GM19238 (cell line): ENCODE measurements at regions not wholly inside any gene's neighbourhood (a gene's known extent, or its start where the extent isn't known, plus 50 kb on each side); places are given as distances from the start of the nearest gene placed in this dataset.
A peak's percentile ranks its signal among the peaks of the same experiment; 100 is the strongest.

ENCODE experiments used
- DNase-seq: peaks from one replicate; pipeline ENCODE4 v3.0.0; 2011; ENCODE audit warnings: low spot score; ENCODE audit not compliant: insufficient read length

DNA sequence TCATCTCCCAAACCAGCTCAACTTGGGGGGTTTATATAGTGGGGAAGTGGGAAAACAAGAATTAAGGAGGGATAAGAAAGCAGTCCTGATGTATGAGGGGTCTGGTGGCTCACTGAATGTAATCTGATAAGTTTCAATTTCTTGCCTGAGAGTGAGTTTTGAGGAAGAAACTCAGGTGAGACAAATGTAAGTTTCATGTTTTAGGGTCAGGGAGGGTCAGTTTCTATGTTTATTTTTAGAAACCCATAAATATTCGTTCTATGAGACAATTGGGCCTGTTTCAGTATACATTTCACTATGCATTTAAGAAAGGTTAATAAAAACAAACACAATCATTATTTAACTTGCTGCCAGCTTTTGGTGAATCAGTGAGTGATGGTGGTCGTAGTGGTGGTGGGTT is 128.0 kb upstream of the MBL2 start:
- DNase-seq: no peak

DNA sequence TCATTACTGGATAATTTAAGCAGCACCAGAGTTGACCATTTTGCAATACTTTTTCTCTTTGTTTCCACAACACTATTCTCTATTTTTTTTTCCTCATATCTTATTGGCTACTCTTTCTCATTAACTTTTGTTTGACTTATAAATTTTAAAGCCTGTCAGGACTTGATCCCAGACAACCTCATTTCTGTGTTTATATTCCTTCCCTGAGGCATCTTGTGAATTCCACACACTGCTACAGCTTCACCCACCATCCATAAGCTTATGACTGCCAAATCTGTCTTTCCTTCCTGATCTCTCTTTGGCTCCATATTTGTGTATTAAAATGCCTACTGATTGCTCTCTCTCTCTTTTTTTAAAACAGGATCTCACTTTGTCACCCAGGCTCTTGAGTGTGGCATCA is 124.6 kb upstream of the MBL2 start:
- DNase-seq: no peak

DNA sequence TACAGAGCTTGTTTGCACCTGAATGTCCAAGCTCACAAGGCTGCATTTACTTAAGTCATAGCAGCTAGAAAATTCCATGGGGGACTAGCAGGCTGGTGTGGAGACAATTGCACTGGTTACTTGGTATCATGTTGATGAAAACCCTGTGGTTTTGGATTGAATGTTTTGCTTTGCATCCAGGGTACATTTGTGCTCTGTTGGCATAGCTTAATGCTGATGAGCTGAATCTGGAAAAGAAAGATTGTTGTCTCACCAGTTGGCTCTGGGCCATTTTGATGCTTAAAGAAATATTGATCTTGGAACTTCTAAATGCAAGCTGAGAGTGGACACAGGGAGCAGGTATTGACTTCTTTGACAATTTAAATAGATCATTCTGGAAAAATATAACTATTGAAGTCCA is 122.5 kb upstream of the MBL2 start:
- no peak for DNase-seq

DNA sequence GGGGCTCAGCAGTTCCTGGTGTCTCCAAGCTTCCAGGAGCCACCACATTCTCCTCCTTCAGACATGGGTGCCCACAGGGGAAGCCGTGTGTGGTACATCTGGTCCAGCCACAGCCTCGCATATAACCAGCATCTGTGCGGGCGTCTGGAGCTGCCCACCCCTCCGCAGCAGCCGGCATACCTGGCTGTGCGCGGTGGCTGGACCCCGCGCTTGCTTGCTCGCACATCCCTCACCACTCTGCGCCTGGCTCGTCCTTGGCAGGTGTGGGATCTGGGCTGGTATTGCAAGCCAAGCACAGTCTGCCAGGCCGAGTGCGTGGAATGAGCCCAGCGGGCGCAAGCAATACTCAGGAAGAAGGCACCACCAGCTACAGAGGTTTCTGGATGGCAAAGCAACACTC is 117.7 kb upstream of the MBL2 start:
- no peak for DNase-seq

DNA sequence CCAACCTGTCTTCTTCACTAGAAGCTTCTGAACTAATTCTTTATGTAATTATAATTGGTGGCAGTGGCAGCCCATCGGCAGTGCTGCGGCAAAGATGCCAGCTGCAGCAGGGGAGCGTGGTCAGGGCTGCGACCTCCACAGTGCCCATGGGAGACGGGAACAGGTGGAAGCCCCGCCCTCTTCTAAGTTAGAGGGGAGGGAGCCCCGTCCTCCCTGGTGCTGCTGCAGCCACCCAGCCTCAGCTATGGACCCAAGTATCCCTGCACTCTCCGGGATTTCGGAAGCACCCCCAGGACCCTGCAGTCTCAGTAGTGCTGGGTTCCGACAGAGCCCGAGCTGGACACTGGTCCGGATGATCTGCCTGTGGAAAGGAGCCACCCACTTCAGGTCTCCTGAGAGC is 117.0 kb upstream of the MBL2 start:
- DNase-seq: no peak

DNA sequence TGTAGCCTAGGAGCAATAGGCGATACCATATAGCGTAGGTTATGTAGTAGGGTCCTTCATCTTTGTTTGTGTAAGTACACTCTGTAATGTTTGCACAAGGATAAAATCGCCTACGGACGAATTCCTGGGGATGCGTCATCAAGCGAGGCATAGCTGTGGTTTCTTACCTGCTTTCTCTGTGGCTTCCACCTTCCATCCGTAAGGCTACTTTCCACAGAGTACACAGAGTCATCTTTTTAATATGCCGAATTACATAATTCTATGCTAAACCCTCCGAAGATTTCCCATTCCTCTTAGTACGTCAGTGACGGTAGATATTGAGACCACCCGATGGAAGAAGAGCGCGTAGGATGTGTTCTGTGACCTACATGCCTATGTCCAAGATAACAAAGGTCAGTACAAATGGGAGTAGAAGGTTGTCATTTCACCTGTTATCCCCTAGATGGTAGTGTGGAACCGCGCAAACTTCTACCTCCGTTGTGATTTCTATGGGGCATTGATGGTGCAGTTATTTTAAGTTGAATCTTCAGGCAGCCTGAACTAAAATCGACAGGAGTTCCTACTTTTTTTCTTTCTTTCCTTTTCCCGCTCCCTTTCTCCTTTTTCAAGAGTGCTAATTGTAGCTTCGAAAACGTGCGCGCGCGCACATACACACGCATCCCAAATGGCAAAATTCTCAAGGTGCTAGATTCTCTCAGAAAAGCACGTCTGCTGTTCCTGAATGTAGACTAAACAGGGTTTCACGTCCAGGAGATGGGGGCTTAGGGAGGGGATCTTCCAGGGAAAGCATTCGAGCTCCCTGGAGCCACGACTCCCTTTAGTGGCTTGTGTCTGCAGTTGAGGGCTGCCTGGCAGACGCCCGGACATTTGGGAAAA is 111.7 kb upstream of the MBL2 start:
- peak; percentile 10 for DNase-seq

DNA sequence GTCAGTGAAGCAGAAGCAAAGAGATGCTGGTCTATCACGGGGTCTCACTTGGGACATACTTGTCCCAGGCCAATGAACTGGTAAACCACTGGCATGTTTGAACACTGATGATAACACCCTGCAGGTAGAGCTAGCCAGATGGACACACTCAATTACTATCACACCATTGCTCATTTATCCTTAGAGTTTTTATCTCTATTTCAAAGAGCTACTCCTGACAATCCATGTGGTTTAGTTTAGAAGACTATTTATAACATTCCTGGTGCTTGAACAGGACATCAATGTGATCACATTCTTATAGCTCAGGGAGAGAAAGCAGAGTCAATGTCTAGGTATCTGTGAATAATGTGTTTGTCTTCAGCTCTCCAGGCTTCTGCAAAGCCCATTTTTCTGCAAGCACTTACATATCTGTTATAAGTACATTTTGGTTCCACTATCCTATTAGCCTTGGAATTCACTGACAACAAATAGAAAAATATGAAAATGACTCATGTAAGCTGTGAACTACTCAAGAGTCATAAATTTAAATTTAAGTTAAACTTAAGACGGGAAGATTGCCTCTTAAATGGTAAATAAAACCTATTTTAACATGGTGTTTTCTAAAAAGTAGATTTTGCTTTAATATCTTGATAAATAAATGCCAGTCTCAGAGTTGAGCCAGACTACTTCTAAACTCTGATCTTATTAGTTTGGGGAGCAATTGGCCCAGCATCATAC is 106.7 kb upstream of the MBL2 start:
- DNase-seq: no peak

DNA sequence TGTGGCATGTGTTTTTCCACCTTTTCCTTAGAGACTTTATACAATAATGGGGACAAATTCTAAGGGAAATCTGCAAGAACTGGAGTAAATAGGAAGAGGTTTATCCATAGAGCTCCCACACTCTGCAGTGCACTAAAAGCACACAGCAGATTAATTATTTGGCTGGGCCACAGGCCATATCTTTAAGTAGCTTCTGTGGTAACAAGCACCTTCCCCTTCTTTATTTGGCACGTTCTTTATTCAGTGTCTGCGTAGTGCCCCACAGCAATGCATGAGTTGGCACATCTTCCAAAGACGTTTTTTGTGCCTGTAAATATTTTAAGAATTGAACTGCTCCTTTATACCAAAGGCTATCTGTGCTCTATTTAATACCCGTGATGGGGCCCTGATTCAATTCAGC is 104.9 kb upstream of the MBL2 start:
- DNase-seq: no peak

DNA sequence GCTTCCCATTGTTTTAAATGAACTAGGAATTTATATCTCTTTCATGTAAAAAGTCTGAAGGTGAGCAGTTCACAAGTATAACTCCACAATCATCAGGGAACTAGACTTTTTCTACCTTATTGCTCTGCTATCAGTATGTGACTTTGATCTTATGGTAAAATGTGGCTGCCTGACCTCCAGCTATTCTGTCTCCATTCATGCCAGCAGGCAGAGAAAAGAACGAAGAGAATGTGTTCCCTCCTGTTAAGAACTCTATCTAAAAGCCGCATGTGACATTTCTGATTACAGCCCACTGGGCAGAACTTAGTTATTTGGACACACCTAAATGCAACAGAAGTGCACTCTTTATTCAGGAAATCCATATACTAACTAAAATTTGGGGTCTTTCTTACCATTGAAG is 102.8 kb upstream of the MBL2 start:
- no peak for DNase-seq

DNA sequence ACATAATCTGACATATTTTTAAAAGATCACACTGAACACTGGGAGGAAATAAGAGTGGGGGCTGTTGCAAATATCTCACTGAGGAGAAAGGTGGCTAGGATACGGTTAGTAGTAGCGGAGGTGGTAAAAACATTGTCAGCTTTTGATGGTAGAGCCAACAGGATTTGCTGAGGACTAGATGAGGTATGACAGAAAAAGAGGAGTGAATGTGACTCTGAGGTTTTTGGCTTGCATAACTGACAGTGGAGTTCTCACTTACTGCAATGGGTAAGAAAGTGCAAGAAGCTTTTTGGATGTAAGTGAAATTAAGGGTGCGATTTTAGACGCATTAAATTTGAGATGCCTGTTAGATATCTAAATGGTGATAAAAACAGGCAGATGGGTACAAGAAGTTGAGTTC is 102.0 kb upstream of the MBL2 start:
- DNase-seq: no peak

DNA sequence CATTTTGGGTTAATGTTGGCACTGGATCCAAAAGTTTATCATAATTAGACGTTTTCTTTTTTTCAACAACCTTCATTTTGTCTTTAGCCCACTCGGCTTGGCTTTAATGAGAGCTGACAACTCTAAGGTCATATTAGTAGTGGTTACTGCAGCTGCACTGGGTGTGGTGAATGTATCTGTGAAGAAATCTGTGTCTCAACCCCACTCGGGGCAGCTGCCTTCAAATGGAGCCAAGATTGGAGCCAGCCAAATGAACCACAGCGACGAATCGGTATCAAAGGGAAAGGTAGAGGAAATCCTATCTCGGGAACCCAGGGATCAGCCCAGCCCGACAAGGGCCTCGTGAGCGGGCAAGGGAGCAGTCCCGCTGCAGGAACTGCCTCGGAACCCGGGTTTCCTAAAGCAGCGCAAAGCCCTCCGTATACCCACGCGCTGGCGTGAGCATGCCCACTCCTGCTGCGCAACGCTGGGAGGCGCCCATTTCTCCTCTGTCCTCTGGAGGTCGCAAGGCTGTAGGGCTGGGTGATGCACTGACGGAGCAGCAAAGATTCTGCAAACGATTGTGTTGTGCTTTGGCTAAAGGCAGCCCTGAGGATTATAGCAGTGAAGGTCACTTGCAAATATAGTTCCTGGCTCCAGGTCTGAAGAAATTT is 98.7 kb upstream of the MBL2 start:
- DNase-seq: no peak

DNA sequence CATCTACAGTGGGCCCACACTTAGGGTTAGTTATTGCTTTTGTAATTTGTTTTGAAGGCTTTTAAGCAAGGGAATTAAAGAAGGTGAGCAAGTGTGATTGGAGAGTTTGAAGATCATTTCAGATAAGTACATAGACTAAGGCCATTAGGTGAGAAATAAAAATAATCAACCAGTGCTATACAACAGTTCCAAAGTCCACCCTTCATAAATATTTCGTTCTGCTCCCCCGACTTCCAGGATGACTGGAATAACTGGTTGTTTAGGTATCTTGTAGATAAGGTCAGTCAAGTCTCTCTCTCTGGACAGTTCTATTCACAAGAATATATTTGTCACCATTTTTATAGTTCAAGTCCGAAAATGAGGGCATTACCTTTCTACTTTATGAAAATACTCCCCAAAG is 98.0 kb upstream of the MBL2 start:
- no peak for DNase-seq

DNA sequence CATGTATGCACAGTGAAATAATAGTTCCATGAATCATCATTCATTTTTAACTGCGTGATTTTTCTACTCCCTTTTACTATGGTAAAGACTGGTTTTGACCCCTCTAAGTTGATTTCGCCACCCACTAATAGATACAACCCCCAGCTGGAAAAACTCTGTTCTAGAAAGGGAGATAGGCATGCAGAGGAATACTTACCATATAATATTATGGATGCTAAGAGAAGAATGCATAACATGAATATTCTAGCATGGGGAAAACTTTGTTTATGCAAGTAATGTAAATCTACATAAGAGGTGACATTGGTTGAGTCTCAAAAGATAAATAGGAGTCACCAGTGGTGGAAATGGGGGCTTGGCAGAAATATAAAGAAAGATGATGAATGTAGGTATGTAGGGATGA is 97.3 kb upstream of the MBL2 start:
- DNase-seq: no peak

DNA sequence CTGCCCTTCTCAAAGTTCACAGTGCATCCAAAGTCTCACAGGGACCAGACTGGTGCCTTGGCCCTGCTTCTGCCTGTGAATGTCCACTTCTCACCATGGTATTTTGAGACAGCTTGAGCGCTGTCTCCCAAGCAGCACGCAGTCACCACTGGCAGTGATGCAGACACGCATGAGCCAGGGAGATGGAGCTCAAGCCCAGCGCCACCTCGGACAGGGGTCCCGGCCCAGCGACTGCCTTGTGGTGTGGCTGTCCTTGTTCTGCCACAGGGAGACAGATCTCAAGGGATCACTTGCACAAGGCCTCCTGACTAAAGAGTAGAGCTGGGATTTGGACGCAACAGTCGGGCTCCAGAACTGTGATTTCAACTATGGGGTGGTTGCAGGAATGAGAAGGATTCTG is 92.6 kb upstream of the MBL2 start:
- DNase-seq: no peak

DNA sequence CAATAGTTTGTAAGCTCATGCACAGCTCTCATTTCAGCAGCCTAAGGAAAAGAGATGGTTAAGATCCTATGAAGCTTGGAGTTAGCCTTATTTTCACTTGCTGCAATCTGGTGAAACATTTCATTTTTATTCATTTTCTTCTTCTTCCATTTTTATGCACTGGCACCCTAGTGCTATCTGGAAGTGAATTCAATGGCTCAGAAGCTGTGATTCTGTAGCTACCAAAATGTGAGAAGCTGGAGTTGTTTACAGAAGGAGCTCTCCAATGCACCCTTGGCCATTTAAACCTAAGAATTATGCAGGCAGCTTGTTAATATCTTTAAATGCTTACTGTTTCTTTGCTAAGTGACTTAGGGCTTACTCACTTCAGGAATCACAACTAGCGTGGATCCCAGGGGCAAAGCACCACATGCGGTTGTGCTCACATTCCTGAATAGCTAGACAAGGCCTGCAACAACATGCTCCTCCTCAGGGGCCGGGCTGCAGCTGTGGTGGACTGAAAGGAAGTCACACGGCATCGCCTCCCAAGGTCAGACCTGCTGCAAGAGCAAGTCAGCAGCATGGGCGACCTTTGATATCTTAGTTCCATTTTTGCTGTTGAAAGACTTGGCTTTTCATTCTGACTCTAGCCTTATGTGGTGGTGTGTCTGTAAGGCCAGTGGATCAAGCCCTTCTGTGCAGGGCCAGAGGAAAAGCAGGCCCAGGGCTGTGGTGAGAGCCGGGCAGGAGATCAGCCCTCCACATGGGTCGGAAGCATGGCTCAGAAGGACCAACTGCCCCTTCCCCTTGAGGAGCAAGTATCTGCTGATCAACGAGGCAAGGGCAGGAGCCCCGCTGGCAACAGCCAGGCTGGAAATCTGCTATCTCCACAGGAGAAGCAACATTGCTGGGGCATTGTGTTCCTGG is 91.9 kb upstream of the MBL2 start:
- DNase-seq: no peak

DNA sequence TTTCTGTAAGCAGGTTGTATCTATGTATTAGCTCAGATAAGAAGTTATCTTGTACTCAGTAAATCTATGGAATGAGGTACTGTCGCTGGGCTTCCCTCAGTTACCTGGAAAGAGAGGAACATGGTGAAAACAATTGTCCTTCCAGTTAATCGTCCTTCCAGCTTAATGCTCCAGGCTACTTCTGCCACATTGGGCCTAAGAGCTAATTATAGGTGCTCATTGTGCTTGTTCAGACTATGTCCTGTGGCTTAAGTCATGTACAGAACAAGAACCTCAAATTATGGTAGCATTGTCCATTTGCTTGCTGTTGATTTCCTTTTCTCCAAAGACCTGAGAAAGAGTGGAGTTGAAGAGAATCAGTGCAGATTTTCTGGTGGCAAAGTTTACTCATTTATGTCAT is 86.1 kb upstream of the MBL2 start:
- no peak for DNase-seq

DNA sequence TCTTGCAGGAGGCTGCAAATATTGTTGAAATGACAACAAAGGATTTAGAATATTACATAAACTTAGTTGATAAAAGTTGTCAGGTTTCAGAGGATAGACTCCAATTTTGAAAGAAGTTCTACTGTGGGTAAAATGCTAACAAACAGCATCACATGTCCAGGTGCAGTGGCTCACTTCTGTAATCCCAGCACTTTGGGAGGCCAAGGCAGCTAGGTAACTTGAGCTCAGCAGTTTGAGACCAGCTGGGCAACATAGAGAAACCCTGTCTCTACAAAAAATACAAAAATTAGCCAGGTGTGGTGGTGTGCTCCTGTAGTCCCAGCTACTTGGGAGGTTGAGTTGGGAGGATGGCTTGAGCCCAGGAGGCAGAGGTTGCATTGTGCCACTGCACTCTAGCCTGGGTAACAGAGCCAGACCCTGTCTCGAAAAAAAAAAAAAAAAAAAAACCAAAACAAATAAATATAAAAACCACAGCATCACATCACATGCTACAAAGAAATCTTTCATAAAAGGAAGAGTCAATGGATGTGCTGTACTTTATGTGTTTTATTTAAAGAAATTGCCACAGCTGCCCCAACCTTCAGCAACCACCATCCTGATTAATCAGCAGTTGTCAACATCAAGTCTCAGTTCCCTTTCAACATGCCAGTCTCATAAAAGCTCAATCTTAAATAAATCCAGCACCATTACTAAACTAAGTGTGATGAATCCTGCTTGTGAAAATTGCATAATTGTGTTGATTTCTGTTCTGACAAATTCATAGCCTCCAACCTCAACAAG is 83.2 kb upstream of the MBL2 start:
- DNase-seq: no peak

DNA sequence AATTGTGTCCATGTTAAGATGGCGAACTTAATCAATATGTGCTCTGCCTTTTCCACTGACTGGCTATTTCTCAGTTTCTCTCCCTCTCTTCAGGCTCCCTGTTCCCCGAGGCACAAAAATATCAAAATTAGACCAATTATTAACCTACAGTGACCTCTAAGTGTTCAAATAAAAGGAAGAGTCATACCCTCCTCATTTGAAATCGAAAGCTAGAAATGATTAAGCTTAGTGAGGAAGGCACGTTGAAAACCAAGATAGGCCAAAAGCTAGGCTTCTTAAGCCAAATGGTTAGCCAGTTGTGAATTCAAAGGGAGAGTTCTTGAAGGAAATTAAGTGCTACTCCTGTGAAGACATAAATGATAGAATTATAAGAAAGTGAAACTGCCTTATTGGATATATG is 81.1 kb upstream of the MBL2 start:
- no peak for DNase-seq

DNA sequence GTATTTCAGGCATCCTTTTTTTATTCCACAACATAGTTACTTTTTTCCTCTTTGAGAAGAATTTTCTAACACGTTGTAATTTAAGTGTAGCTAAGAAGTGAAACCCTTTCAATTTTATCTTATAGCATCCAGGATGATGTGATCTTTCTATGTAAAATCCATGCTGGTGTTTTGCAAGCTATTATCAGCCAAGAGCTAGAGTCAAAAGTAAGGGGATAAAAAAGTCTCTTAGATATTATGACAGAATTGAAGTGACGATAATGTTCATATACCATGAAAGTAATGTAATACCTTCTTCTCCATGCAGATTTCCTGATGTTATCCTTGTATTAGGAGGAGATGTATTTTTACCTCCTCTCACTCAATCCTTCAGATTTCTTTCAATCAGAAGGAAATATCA is 64.2 kb upstream of the MBL2 start:
- no peak for DNase-seq
